OCI-LY1 (cell line): ENCODE measurements at regions not wholly inside any gene's neighbourhood (a gene's known extent, or its start where the extent isn't known, plus 50 kb on each side); places are given as distances from the start of the nearest gene placed in this dataset.

Experiments
- EZH2 ChIP-seq: fragments of 200-600 bp; sonication (generic), shearing (Covaris generic); IDR thresholded peaks from 2 replicates; pipeline ENCODE4 v1.8.0; 2017; ENCODE audit warnings: borderline replicate concordance, mixed run types, mild to moderate bottlenecking, antibody characterized with exemption, low read length, moderate library complexity, mixed read lengths
- TF ChIP-seq, protein P1 (sequence below): fragments of 200-600 bp; sonication (generic), shearing (Covaris generic); IDR thresholded peaks from 2 replicates; pipeline ENCODE4 v1.5.1; 2017; ENCODE audit warnings: mild to moderate bottlenecking, antibody characterized with exemption, low read length, moderate library complexity, mixed read lengths

DNA sequence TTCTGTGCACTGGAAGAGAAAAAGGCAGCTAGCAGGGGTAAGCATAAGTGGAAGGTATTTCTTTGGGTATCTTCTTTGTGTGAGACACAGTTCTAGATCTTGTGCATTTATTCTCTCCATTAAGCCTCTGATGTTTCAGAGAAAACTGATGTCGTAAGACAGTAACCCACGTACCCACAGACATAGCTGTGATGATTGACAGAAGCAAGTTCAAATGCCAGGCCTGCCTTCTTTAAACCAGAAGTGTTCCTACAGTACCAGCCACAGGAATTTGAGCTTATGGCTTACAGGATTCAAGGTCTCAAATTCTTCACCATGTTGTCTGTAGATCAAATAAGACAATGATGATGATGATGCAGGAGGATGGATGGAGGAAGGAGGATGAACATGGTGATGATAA is 161.4 kb upstream of the KCNJ16 start:
- TF ChIP-seq, protein P1, sequence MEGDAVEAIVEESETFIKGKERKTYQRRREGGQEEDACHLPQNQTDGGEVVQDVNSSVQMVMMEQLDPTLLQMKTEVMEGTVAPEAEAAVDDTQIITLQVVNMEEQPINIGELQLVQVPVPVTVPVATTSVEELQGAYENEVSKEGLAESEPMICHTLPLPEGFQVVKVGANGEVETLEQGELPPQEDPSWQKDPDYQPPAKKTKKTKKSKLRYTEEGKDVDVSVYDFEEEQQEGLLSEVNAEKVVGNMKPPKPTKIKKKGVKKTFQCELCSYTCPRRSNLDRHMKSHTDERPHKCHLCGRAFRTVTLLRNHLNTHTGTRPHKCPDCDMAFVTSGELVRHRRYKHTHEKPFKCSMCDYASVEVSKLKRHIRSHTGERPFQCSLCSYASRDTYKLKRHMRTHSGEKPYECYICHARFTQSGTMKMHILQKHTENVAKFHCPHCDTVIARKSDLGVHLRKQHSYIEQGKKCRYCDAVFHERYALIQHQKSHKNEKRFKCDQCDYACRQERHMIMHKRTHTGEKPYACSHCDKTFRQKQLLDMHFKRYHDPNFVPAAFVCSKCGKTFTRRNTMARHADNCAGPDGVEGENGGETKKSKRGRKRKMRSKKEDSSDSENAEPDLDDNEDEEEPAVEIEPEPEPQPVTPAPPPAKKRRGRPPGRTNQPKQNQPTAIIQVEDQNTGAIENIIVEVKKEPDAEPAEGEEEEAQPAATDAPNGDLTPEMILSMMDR, result no peak
- TF ChIP-seq EZH2, result no peak
